ENCODE measurements at regions not wholly inside any gene's neighbourhood (a gene's known extent, or its start where the extent isn't known, plus 50 kb on each side); places are given as distances from the start of the nearest gene placed in this dataset.
"Not testable (repeated sequence)": the region's sequence is repeated elsewhere in the genome, so short reads cannot be mapped to it uniquely, and the experiment has no call there.

GRCh38 chr17:30710276-30711088 is 114.0 kb downstream of the CRLF3 start:
- DNase-seq (ENCODE audit: low read depth in 2 of 2): not testable (repeated sequence)
- peak overlapping the region; percentile 54 to 65 for H3K4me3 ChIP-seq (replicated peaks in 1 of 2; ENCODE audit: low read depth in 2 of 2, low read length in 2 of 2)

- DNase-seq (ENCODE audit: low read depth in 2 of 2): not testable (repeated sequence)
- peak overlapping the region; percentile 54 to 65 for H3K4me3 ChIP-seq (replicated peaks in 1 of 2; ENCODE audit: low read depth in 2 of 2, low read length in 2 of 2)
Measured at GRCh38 chr17:30709561-30710275, 114.8 kb downstream of the CRLF3 start.

- peak in 1 of 2 donors; percentile 33 for DNase-seq (ENCODE audit: low read depth in 2 of 2)
- peak overlapping the region; percentile 54 to 74 for H3K4me3 ChIP-seq (replicated peaks in 1 of 2; ENCODE audit: low read depth in 2 of 2, low read length in 2 of 2)
Measured at GRCh38 chr17:30709096-30709495, 115.4 kb downstream of the CRLF3 start.

- DNase-seq (ENCODE audit: low read depth in 2 of 2): peak; percentile 92 to 98
- H3K4me3 ChIP-seq (replicated peaks in 1 of 2; ENCODE audit: low read depth in 2 of 2, low read length in 2 of 2): peak overlapping the region; percentile 54 to 74
Measured at GRCh38 chr17:30708241-30709078, 116.0 kb downstream of the CRLF3 start.

- peak in 1 of 2 donors; percentile 68 for DNase-seq (ENCODE audit: low read depth in 2 of 2)
- H3K4me3 ChIP-seq (replicated peaks in 1 of 2; ENCODE audit: low read depth in 2 of 2, low read length in 2 of 2): peak overlapping the region; percentile 54 to 74
Measured at GRCh38 chr17:30707724-30708240, 116.7 kb downstream of the CRLF3 start.

- H3K4me3 ChIP-seq (replicated peaks in 1 of 2; ENCODE audit: low read depth in 2 of 2, low read length in 2 of 2); DNase-seq (ENCODE audit: low read depth in 2 of 2): not testable (repeated sequence)
Measured at GRCh38 chr17:30706461-30707335, 117.8 kb downstream of the CRLF3 start.

GRCh38 chr17:30706004-30706403 is 118.5 kb downstream of the CRLF3 start:
- H3K4me3 ChIP-seq (replicated peaks in 1 of 2; ENCODE audit: low read depth in 2 of 2, low read length in 2 of 2); DNase-seq (ENCODE audit: low read depth in 2 of 2): not testable (repeated sequence)

GRCh38 chr17:30701498-30701989 is 122.9 kb downstream of the CRLF3 start:
- DNase-seq (ENCODE audit: low read depth in 2 of 2): no peak
- no peak overlapping the region for H3K4me3 ChIP-seq (replicated peaks in 1 of 2; ENCODE audit: low read depth in 2 of 2, low read length in 2 of 2)
- TF ChIP-seq CTCF (IDR thresholded peaks at IDR 0.05; ENCODE audit: low read depth, low read length): no peak

GRCh38 chr17:30700833-30701232 is 123.7 kb downstream of the CRLF3 start:
- H3K4me3 ChIP-seq (replicated peaks in 1 of 2; ENCODE audit: low read depth in 2 of 2, low read length in 2 of 2); DNase-seq (ENCODE audit: low read depth in 2 of 2): not testable (repeated sequence)

GRCh38 chr17:30697619-30698460 is 126.7 kb downstream of the CRLF3 start:
- peak; percentile 66 to 69 for DNase-seq (ENCODE audit: low read depth in 2 of 2)
- TF ChIP-seq CTCF (IDR thresholded peaks at IDR 0.05; ENCODE audit: low read depth, low read length): peak; percentile 79
- peak overlapping the region; percentile 42 to 51 for H3K4me3 ChIP-seq (replicated peaks in 1 of 2; ENCODE audit: low read depth in 2 of 2, low read length in 2 of 2)
